ENCODE measurements at regions not wholly inside any gene's neighbourhood (a gene's known extent, or its start where the extent isn't known, plus 50 kb on each side); places are given as distances from the start of the nearest gene placed in this dataset.

GRCh38 chr1:208907790-208908189 lies 663.6 kb upstream of the PLXNA2 start:
- Histone ChIP-seq H3K4me3 (ENCODE audit: low read length) (no peak overlapping the region), H3K9me3 (ENCODE audit: control insufficient read depth, low read depth, low read length) (no peaks in the 10 kb centered on the region), H3K36me3 (ENCODE audit: control insufficient read depth, low read depth, low read length) (no peaks in the 10 kb centered on the region), H3K27ac (ENCODE audit: low read length) (no peak overlapping the region), H3K4me1 (ENCODE audit: control insufficient read depth, low read depth, low read length) (peaks cover 5% of the 10 kb centered on the region), H3K9ac (ENCODE audit: low read length) (no peak overlapping the region), H3K27me3 (ENCODE audit: control insufficient read depth, insufficient read depth, low read length) (no peaks in the 10 kb centered on the region)

GRCh38 chr1:208909011-208909984 lies 665.1 kb upstream of the PLXNA2 start:
- H3K9ac ChIP-seq (ENCODE audit: low read length) = no peak overlapping the region
- H3K4me3 ChIP-seq (ENCODE audit: low read length) = no peak overlapping the region
- no peaks in the 10 kb centered on the region for H3K27me3 ChIP-seq (ENCODE audit: control insufficient read depth, insufficient read depth, low read length)
- H3K9me3 ChIP-seq (ENCODE audit: control insufficient read depth, low read depth, low read length) = no peaks in the 10 kb centered on the region
- no peaks in the 10 kb centered on the region for H3K36me3 ChIP-seq (ENCODE audit: control insufficient read depth, low read depth, low read length)
- H3K27ac ChIP-seq (ENCODE audit: low read length) = no peak overlapping the region
- H3K4me1 ChIP-seq (ENCODE audit: control insufficient read depth, low read depth, low read length) = no peaks in the 10 kb centered on the region

- no peak overlapping the region for H3K9ac ChIP-seq (ENCODE audit: low read length)
- no peaks in the 10 kb centered on the region for H3K9me3 ChIP-seq (ENCODE audit: control insufficient read depth, low read depth, low read length)
- no peak overlapping the region for H3K27ac ChIP-seq (ENCODE audit: low read length)
- H3K27me3 ChIP-seq (ENCODE audit: control insufficient read depth, insufficient read depth, low read length) = no peaks in the 10 kb centered on the region
- H3K4me3 ChIP-seq (ENCODE audit: low read length) = no peak overlapping the region
- H3K36me3 ChIP-seq (ENCODE audit: control insufficient read depth, low read depth, low read length) = no peaks in the 10 kb centered on the region
- no peaks in the 10 kb centered on the region for H3K4me1 ChIP-seq (ENCODE audit: control insufficient read depth, low read depth, low read length)
Observed at GRCh38 chr1:208910161-208910560, 666.0 kb upstream of the PLXNA2 start.

GRCh38 chr1:208917281-208917680 lies 666.2 kb upstream of the CAMK1G start:
- Histone ChIP-seq H3K36me3 (ENCODE audit: control insufficient read depth, low read depth, low read length) (no peaks in the 10 kb centered on the region), H3K27ac (ENCODE audit: low read length) (no peak overlapping the region), H3K9me3 (ENCODE audit: control insufficient read depth, low read depth, low read length) (no peaks in the 10 kb centered on the region), H3K27me3 (ENCODE audit: control insufficient read depth, insufficient read depth, low read length) (no peaks in the 10 kb centered on the region), H3K4me1 (ENCODE audit: control insufficient read depth, low read depth, low read length) (no peaks in the 10 kb centered on the region), H3K4me3 (ENCODE audit: low read length) (no peak overlapping the region), H3K9ac (ENCODE audit: low read length) (no peak overlapping the region)

GRCh38 chr1:208917723-208918122 lies 665.8 kb upstream of the CAMK1G start:
- H3K27ac ChIP-seq (ENCODE audit: low read length) = no peak overlapping the region
- H3K4me3 ChIP-seq (ENCODE audit: low read length) = no peak overlapping the region
- H3K9me3 ChIP-seq (ENCODE audit: control insufficient read depth, low read depth, low read length) = no peaks in the 10 kb centered on the region
- no peaks in the 10 kb centered on the region for H3K36me3 ChIP-seq (ENCODE audit: control insufficient read depth, low read depth, low read length)
- H3K4me1 ChIP-seq (ENCODE audit: control insufficient read depth, low read depth, low read length) = no peaks in the 10 kb centered on the region
- no peaks in the 10 kb centered on the region for H3K27me3 ChIP-seq (ENCODE audit: control insufficient read depth, insufficient read depth, low read length)
- no peak overlapping the region for H3K9ac ChIP-seq (ENCODE audit: low read length)

- H3K36me3 ChIP-seq (ENCODE audit: control insufficient read depth, low read depth, low read length) = no peaks in the 10 kb centered on the region
- H3K27me3 ChIP-seq (ENCODE audit: control insufficient read depth, insufficient read depth, low read length) = no peaks in the 10 kb centered on the region
- H3K4me1 ChIP-seq (ENCODE audit: control insufficient read depth, low read depth, low read length) = no peaks in the 10 kb centered on the region
- no peak overlapping the region for H3K4me3 ChIP-seq (ENCODE audit: low read length)
- H3K9ac ChIP-seq (ENCODE audit: low read length) = no peak overlapping the region
- no peak overlapping the region for H3K27ac ChIP-seq (ENCODE audit: low read length)
- no peaks in the 10 kb centered on the region for H3K9me3 ChIP-seq (ENCODE audit: control insufficient read depth, low read depth, low read length)
Observed at GRCh38 chr1:208918160-208918559, 665.4 kb upstream of the CAMK1G start.

- H3K36me3 ChIP-seq (ENCODE audit: control insufficient read depth, low read depth, low read length) = no peaks in the 10 kb centered on the region
- no peaks in the 10 kb centered on the region for H3K4me1 ChIP-seq (ENCODE audit: control insufficient read depth, low read depth, low read length)
- H3K9me3 ChIP-seq (ENCODE audit: control insufficient read depth, low read depth, low read length) = no peaks in the 10 kb centered on the region
- no peaks in the 10 kb centered on the region for H3K27me3 ChIP-seq (ENCODE audit: control insufficient read depth, insufficient read depth, low read length)
- no peak overlapping the region for H3K9ac ChIP-seq (ENCODE audit: low read length)
- H3K4me3 ChIP-seq (ENCODE audit: low read length) = no peak overlapping the region
- H3K27ac ChIP-seq (ENCODE audit: low read length) = no peak overlapping the region
Observed at GRCh38 chr1:208919371-208919770, 664.1 kb upstream of the CAMK1G start.

- H3K4me1 ChIP-seq (ENCODE audit: control insufficient read depth, low read depth, low read length) = no peaks in the 10 kb centered on the region
- H3K36me3 ChIP-seq (ENCODE audit: control insufficient read depth, low read depth, low read length) = no peaks in the 10 kb centered on the region
- no peak overlapping the region for H3K27ac ChIP-seq (ENCODE audit: low read length)
- no peaks in the 10 kb centered on the region for H3K27me3 ChIP-seq (ENCODE audit: control insufficient read depth, insufficient read depth, low read length)
- no peak overlapping the region for H3K9ac ChIP-seq (ENCODE audit: low read length)
- H3K4me3 ChIP-seq (ENCODE audit: low read length) = no peak overlapping the region
- no peaks in the 10 kb centered on the region for H3K9me3 ChIP-seq (ENCODE audit: control insufficient read depth, low read depth, low read length)
Observed at GRCh38 chr1:208921259-208921658, 662.3 kb upstream of the CAMK1G start.

- H3K36me3 ChIP-seq (ENCODE audit: control insufficient read depth, low read depth, low read length) = no peaks in the 10 kb centered on the region
- H3K27me3 ChIP-seq (ENCODE audit: control insufficient read depth, insufficient read depth, low read length) = no peaks in the 10 kb centered on the region
- H3K27ac ChIP-seq (ENCODE audit: low read length) = no peak overlapping the region
- no peak overlapping the region for H3K4me3 ChIP-seq (ENCODE audit: low read length)
- H3K9ac ChIP-seq (ENCODE audit: low read length) = no peak overlapping the region
- H3K9me3 ChIP-seq (ENCODE audit: control insufficient read depth, low read depth, low read length) = no peaks in the 10 kb centered on the region
- H3K4me1 ChIP-seq (ENCODE audit: control insufficient read depth, low read depth, low read length) = no peaks in the 10 kb centered on the region
Observed at GRCh38 chr1:208923456-208923855, 660.1 kb upstream of the CAMK1G start.

GRCh38 chr1:208923946-208924720 lies 659.4 kb upstream of the CAMK1G start:
- H3K9ac ChIP-seq (ENCODE audit: low read length) = no peak overlapping the region
- no peaks in the 10 kb centered on the region for H3K4me1 ChIP-seq (ENCODE audit: control insufficient read depth, low read depth, low read length)
- no peaks in the 10 kb centered on the region for H3K27me3 ChIP-seq (ENCODE audit: control insufficient read depth, insufficient read depth, low read length)
- H3K27ac ChIP-seq (ENCODE audit: low read length) = no peak overlapping the region
- no peaks in the 10 kb centered on the region for H3K36me3 ChIP-seq (ENCODE audit: control insufficient read depth, low read depth, low read length)
- H3K9me3 ChIP-seq (ENCODE audit: control insufficient read depth, low read depth, low read length) = no peaks in the 10 kb centered on the region
- no peak overlapping the region for H3K4me3 ChIP-seq (ENCODE audit: low read length)

GRCh38 chr1:208924928-208925327 lies 658.6 kb upstream of the CAMK1G start:
- no peaks in the 10 kb centered on the region for H3K9me3 ChIP-seq (ENCODE audit: control insufficient read depth, low read depth, low read length)
- H3K9ac ChIP-seq (ENCODE audit: low read length) = no peak overlapping the region
- H3K27me3 ChIP-seq (ENCODE audit: control insufficient read depth, insufficient read depth, low read length) = no peaks in the 10 kb centered on the region
- H3K27ac ChIP-seq (ENCODE audit: low read length) = no peak overlapping the region
- H3K36me3 ChIP-seq (ENCODE audit: control insufficient read depth, low read depth, low read length) = no peaks in the 10 kb centered on the region
- no peak overlapping the region for H3K4me3 ChIP-seq (ENCODE audit: low read length)
- H3K4me1 ChIP-seq (ENCODE audit: control insufficient read depth, low read depth, low read length) = no peaks in the 10 kb centered on the region

Data from iPS-18a (cell line).